Stimulated activated CD4-positive, alpha-beta T cell treated with anti-CD3 and anti-CD28 coated beads, Interleukin-2, amount 100 ng/mL, for 48 hours (primary cell): ENCODE measurements at regions not wholly inside any gene's neighbourhood (a gene's known extent, or its start where the extent isn't known, plus 50 kb on each side); places are given as distances from the start of the nearest gene placed in this dataset.
"Not testable (repeated sequence)": the region's sequence is repeated elsewhere in the genome, so short reads cannot be mapped to it uniquely, and the experiment has no call there.

Experiments used
- DNase-seq, 2 donors: peaks; one replicate each; pipeline ENCODE4 v3.0.0-alpha.2; 2020

DNA sequence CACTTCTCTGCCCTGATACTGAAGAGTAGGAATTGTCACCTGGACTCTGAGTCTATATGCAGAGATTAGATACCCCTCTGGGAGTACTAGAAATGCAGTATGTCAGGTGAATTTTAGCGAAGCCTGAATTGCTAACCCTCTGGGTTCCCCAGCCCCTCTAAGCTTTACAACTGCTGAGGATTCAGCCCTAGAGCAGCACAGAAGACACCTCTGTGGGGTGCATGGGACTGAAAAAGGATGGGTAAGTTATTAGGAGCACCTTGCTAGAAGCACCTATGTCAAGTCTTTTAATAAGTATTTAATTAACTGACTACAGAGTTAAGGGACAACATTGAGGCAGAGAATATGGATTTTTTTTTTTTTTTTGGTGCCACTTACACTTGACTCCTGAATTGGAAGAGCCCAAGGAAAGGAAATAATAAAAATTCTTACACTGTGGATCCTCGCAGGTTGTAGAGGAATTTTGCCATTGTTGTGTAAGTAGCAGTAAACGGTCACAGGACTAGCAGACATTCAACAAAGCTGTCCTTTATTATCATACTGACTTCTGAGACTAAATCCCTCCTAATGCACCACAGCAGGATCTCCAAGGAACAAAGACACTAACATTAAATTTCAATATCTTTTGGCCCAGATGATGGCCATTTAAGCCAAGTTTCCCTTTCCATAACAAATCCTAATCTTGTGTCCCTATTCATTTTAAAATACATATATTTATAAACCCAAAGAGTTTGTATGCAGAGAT lies 253.2 kb downstream of the ANKRD50 start:
- no peak for DNase-seq

DNA sequence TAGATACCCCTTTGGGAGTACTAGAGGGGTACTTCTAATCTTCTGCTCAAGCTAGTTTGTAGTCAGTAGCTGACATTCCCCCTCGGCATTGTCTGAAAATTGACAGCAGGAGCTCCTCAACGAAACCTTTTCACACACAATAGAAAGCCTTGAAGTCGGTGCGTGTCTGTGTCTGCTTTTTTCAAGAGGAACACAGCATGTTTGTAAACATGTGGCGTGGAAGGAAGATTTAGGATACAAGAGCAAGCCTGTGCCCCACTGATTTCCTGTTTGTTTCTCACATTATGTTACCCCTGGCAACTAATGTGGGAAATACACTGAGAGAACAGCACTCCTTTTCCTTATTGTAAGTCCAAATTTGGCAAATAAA lies 252.6 kb downstream of the ANKRD50 start:
- DNase-seq = no peak

GRCh38 chr4:124461592-124461991 lies 250.9 kb downstream of the ANKRD50 start:
- DNase-seq = not testable (repeated sequence)

- DNase-seq = no peak
These were observed 249.3 kb downstream of the ANKRD50 start for GRCh38 chr4:124462954-124463828.

DNA sequence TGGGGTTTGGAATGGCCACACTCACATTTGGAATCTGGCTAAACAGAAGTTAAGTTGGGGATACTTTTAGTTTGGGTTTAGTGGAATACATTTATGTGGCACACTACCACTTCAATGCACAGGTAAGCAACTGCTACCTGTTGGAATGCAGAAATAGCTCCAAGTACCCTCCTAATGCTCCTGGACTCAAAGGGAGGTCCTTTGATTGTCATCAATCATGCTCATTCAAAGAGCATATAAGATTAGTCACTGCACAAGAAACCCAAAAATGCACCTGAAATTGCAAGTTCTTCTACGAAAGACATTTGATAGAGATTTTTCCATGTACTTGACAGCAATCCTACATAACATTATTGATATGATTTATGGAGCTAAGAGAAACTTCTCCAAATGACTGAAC lies 247.7 kb downstream of the ANKRD50 start:
- no peak for DNase-seq

- no peak for DNase-seq
These were observed 244.2 kb downstream of the ANKRD50 start for GRCh38 chr4:124468360-124468759.

DNA sequence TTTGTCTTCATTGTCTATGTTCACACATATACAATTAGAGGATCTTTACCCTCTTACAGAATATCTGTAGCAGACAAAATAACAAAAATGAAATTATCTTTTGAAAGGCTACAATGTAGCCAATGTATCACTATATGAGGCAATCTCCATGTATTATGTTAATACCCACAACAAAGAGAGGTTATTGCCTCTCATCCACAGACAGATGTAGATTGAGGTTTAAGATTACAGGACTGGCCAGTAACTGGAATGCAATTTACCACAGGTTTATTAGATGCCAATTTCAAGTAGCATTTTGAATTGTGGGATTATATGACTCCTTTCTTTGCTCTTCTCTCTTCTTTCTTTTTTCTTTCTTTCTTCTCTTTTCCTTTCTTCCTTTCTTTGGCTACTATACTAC lies 242.6 kb downstream of the ANKRD50 start:
- DNase-seq = no peak

- DNase-seq = no peak
These were observed 234.1 kb downstream of the ANKRD50 start for GRCh38 chr4:124478470-124478869.

- DNase-seq = no peak
These were observed 232.5 kb downstream of the ANKRD50 start for GRCh38 chr4:124480061-124480460.

DNA sequence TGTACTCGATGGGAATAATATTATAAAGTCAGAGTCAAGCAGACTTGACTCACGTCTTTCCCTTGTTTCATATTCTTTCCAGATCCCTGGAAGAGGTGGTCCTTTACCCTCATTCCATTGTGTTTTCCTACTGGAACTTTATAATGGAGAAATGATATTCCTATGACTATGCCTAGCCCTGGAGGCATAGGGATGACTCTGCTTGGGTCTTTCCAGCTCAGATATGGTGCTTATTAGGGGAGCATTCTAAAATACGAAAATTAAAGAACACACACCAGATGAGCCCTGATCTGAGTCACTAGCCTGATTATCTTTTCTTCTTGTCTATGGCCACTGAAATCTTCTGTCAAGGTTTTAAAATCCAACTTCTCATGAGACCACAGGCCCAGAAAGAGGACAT lies 231.4 kb downstream of the ANKRD50 start:
- DNase-seq = no peak

DNA sequence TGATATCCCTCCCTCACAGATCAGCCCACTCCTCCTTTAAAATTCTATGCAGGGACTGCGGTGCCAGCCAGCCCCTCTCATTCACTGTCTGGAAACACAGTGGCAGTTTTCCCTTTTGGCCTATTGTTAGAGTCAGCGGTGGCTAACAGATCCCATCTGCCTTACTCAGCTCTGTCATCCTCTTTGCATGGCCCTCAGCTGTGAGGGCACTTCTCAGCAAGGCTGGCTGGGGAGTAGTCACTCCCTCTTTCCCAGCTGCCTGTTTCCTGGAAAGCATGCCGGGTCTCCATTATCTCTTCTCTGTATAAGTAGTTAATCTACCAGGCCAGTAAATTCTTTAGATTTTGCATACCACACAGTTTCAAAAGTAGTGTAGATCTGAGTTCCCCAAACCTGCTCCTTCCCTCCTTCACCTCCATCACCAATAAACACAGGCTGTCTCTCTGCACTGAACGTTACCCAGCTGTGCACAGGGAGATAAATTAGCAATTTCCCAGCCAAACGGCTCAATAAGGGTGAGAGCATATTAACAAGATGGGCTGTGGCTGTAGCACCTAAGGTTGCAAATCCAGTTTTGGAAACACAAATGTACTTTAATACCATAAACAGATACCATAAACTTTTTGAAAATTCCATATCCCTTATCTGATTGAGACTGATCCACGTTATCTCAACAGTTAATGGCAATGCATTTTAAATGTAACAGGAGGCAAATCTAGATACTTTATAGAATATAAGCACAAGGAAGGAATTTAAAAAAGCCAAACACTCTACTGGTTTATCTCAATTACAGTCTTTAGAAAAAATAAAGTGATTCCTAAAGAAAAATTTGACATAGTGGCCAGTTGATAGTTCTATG lies 229.3 kb downstream of the ANKRD50 start:
- DNase-seq = no peak

- DNase-seq = no peak
These were observed 228.5 kb downstream of the ANKRD50 start for GRCh38 chr4:124484008-124484407.

DNA sequence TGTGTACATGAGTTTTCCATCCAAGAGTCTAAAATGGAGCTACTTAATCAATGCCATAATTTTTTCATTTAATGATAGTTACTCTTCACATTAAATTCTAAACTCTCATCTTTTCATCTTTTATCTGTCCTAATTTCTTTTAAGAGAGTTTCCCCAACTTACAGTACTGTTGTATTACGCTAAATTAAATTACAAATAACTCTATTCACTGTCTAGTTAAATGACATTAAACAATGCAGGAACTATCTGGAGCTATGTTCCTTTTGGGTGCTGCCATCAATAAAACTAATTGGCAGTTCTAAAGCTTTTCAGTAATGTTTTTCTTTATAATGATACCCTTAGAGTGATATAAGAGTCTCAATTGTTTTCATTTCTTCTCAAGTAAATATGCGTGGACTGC lies 227.6 kb downstream of the ANKRD50 start:
- DNase-seq = no peak

DNA sequence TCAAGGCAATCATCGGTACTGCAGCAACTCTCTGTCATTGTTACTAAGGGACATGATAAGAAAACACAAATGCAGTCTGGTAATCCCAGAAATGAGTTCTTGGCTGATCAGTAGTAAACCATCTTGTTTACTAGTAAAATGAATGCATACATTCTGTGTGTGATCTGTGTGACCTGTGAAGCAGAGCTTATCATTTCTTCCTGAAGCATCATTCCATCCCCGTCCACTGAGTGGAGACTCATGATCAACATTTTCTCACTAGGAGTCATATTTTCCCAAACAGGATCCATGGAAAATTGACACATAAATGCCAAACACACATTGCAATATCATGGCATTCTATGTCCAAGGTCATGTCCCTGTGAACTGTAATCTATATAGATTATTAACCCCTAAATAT lies 226.1 kb downstream of the ANKRD50 start:
- DNase-seq = no peak

GRCh38 chr4:124487651-124488050 lies 224.9 kb downstream of the ANKRD50 start:
- DNase-seq = no peak

GRCh38 chr4:124491361-124492145 lies 221.0 kb downstream of the ANKRD50 start:
- DNase-seq = no peak

- DNase-seq = no peak
These were observed 213.3 kb downstream of the ANKRD50 start for GRCh38 chr4:124499261-124499660.

- DNase-seq = no peak
These were observed 211.0 kb downstream of the ANKRD50 start for GRCh38 chr4:124501576-124501975.

GRCh38 chr4:124504431-124504830 lies 208.1 kb downstream of the ANKRD50 start:
- no peak for DNase-seq

GRCh38 chr4:124505211-124505610 lies 207.3 kb downstream of the ANKRD50 start:
- no peak for DNase-seq

- DNase-seq = no peak
These were observed 203.4 kb downstream of the ANKRD50 start for GRCh38 chr4:124509151-124509550.

- DNase-seq = no peak
These were observed 197.9 kb downstream of the ANKRD50 start for GRCh38 chr4:124514588-124514987.

DNA sequence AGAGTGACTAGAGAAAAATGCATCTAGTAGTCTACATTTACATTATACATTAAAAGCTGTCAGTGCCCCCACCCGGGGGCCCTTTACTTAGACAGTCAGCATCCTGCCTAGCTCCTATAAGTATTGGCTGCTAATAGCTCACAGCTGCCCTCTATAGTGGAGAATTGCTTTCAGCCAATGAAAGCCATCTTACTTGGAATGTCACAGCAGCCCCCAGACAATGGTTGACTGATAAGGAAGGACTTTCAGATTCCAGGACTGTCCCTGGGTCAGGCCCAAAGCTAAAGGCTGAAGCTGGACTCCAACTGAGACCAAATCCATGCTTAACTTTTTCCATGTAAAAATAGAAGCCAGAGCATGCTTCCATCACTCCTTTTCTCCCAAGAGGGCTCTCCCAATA lies 196.9 kb downstream of the ANKRD50 start:
- no peak for DNase-seq
